SKM-1 treated with dmso at 0.1 percent for 144 hours (cell line): ENCODE measurements at regions not wholly inside any gene's neighbourhood (a gene's known extent, or its start where the extent isn't known, plus 50 kb on each side); places are given as distances from the start of the nearest gene placed in this dataset.
"Not testable (repeated sequence)": the region's sequence is repeated elsewhere in the genome, so short reads cannot be mapped to it uniquely, and the experiment has no call there.

Experiments
- DNase-seq: peaks from one replicate; lab custom pipeline; 2025; ENCODE audit not compliant: unreplicated experiment; lab: John Stamatoyannopoulos, UW

DNA sequence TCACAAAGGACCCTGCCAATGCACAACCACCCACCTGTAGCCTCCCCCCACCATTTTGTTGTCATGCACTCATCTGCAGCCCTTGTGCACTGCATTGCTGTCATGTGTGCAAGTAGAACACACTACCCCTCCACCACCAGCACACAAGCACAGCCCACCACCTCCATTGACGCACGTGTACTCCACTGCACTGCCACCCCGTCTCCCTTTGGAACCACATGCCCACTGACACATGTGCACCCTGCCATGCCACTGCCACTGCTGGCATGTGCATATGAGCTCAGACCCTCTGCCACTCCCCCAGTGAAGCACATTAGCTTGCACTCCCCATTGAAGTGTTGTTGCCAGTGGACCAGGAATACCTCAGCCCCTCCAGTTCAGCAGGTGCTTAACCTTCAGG is 530.3 kb upstream of the ACO1 start:
- no peak for DNase-seq

DNA sequence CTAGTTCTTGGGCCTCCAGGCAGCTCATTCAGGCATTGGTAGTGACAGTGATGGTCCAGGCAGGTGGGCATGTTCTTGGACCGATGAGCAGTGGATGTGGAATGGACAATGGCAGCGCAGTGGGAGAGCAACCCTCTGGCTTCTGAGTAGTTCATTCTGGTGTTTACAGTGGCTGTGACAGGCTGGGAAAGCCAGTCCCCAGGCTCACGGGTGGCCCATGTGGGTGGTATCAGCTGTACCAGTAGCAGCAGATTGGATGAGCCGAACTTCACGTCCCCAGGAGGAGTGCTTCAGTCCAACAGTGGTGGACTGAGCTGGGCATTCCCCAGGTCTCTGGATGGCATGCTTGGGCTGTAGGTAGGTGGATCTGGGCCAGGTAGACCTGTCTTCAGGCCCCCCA is 515.6 kb upstream of the ACO1 start:
- no peak for DNase-seq

- DNase-seq, result no peak
These were observed 514.2 kb upstream of the ACO1 start for GRCh38 chr9:31870276-31870675.

GRCh38 chr9:31873722-31874121 is 510.7 kb upstream of the ACO1 start:
- DNase-seq, result no peak

DNA sequence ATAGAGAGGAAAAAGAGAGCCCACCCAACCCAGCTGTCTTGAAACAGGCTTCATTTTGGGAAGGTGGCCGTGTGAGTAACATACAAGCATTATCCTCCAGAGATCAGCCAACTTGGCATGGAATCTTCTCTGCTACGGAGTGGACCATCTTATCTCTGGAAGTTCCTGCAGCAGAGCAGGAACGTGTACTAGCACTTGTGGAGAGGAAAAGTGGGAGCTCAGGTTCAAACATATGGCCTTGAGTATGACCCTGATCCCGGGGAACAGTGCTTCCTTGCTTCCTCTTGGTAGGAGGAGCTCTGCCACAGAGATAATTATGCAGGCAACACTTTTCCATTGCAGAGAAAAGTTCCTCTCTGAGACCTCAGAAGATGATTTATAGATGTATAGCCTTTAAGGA is 490.4 kb upstream of the ACO1 start:
- no peak for DNase-seq

- no peak for DNase-seq
These were observed 476.1 kb upstream of the ACO1 start for GRCh38 chr9:31908158-31908890.

- no peak for DNase-seq
These were observed 475.5 kb upstream of the ACO1 start for GRCh38 chr9:31908891-31909480.

GRCh38 chr9:31912636-31913035 is 471.8 kb upstream of the ACO1 start:
- no peak for DNase-seq

DNA sequence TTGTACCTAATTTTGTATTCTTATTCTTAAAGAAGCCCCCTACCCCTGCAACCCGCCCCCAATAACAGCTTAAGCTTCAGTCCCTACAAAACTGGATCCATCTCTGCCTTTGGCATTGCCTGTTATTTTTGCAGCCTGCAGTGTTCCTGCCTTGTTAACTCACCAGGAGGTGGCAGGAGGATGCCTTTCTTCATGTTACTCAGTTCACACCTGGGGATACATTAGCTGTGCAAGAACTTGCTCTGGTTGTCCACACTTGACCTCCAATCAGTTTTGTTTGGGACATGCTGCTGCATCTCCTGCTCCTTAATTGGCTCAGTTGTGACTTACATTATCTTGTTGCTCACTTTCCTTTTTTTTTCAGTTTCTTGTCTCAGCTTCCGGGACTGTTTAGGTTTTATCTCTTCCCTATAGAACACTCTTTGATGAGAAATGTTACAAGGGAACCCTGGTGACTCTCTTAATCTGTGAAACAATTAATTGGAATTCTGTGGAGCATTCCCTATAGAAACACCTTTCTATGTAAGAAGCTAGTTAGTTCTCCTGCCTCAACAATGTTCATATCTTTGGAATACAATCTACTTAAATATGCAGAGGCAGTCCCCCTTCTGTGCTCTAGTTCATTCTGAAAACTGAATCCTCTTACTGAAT is 467.7 kb upstream of the ACO1 start:
- no peak for DNase-seq

GRCh38 chr9:31937737-31938136 is 446.7 kb upstream of the ACO1 start:
- DNase-seq, result not testable (repeated sequence)

DNA sequence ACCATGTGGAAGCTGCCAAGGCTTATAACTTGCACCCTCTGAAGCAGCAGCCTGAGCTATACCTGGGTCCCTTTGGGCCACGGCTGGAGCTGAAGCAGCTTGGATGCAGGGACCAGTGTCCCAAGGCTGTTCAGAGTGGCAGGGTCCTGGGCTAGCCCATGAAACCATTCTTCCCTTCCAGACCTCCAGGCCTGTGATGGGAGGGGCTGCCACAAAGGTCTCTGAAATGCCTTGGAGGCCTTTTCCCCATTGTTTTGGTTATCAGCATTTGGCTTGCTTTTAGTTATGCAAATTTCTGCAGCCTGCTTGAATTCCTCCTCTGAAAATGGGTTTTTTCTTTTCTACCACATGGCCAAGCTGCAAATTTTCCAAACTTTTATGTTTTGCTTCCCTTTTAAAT is 433.7 kb upstream of the ACO1 start:
- DNase-seq, result no peak

DNA sequence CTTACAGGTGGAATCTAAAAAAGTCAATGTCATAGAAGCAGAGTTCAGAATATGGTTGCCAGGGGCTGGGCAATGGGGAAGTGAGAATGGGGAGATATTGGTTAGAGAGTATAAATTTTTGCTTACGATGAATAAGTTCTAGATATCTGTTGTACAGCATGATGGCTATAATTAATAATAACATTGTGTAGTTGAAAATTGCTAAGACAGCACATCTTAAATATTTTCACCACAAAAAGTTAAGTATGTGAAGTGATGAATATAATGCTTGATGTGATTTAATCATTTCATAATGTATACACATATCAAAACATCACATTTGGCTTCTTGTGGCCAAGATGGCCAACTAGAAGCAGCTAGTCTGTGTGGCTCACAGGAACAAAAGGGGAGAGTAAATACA is 425.9 kb upstream of the ACO1 start:
- DNase-seq, result no peak

GRCh38 chr9:31969552-31969951 is 414.9 kb upstream of the ACO1 start:
- no peak for DNase-seq

DNA sequence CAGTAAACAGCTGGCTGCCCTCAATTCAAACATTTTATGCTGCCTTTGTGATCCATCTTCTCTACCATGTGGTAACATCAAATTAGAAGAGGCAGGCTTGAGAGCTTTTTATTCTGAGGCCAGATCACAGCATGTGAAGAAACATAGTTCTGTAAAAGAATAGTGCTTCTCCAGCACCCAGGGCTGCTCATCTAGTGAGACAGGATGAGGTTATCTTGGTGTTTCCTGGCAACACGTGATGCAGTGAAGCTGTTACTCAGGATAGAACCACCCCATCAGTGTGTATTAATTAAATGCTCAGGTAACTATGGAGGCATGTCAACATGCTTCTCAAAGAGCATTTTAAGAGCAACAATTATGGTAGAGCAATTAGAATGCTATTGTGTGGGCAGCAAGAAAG is 400.5 kb upstream of the ACO1 start:
- DNase-seq, result no peak

- DNase-seq, result no peak
These were observed 388.1 kb upstream of the ACO1 start for GRCh38 chr9:31996331-31996730.

- DNase-seq, result no peak
These were observed 379.9 kb upstream of the ACO1 start for GRCh38 chr9:32004431-32005076.

DNA sequence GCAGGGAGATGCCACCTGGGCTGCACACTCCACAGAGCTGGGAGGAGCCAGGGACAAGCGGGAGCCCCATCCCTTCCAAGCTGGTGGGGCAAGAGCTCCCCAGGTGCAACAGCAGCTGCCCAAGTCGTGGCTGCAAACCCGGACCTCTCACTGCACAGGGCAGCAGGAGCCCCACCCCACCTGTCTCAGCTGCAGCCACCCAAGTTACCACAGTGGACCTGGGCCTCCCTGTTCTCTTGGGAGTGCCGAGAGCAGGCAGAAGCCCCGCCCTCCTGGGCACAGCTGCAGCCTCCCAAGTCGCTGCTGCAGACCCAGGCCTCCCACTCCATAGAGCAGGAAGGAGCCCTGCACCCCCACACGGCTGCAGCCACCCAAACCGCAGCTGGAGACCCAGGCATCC is 374.1 kb upstream of the ACO1 start:
- DNase-seq, result no peak

- DNase-seq, result no peak
These were observed 373.4 kb upstream of the ACO1 start for GRCh38 chr9:32011049-32011448.

DNA sequence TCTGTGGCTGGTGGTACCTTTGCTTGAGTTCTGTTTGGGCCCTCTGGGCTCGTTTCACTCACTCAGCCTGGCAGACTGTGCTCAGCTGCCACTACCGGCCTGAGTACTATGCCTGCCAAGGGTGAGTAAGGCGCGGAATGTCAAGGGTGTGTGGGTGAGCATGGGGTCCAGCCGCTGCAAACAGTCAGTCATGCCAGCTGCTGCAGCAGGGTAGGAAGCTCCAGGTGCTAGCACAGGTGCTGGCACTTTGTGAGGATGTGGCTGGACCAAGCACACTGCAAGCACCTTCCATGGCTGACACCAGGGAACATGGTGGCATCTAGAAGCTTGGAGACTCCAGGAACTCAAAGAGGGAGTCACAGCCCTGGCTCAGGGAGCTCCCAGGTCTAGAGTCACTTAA is 368.6 kb upstream of the ACO1 start:
- DNase-seq, result no peak

GRCh38 chr9:32045513-32045912 is 338.9 kb upstream of the ACO1 start:
- no peak for DNase-seq

DNA sequence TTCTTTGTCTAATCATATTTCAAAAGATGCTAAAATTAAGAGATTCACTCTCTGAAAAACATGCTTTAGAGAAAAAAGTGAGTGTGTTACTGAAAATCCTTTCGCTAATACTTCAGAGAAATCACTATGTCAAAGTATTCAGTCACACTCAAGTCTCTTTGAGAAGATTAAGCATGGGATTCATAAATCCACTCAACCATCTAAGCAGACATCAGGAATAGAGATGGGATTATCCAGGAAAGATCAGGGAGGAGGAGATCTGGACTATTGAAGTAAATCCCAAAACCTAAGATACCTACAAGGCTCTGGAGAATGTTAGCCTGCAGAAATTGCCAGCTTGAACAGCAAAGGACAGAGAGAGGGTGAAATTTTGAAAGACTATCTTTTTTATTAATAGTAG is 317.2 kb upstream of the ACO1 start:
- DNase-seq, result no peak

GRCh38 chr9:32069169-32069813 is 315.2 kb upstream of the ACO1 start:
- DNase-seq, result no peak
